Left colon (tissue), 2 donors: ENCODE measurements at regions not wholly inside any gene's neighbourhood (a gene's known extent, or its start where the extent isn't known, plus 50 kb on each side); places are given as distances from the start of the nearest gene placed in this dataset.
A peak's percentile ranks its signal among the peaks of the same experiment; 100 is the strongest.

Source experiments
- ATAC-seq: fragments of 200-7000 bp; cut with Tn5 transposase; one replicate; pipeline ENCODE4 v1.9.1; 2020; ENCODE audit warnings: mild to moderate bottlenecking, moderate library complexity
- DNase-seq, 2 donors: peaks; one replicate each; pipeline ENCODE4 v3.0.0-alpha.2; 2020
- intact Hi-C, 2 donors: fragments of 100-400 bp; cut with DNase I in 1 of 2; cut with micrococcal nuclease in 1 of 2; formaldehyde crosslinking; loops; one replicate each; pipeline versions ENCODE4 v1.11.2 to v1.14.0; 2022; cut with DNase I, micrococcal nuclease
- donor health status: DM: no; HTN: no; CAD: no.
- donor health status: DM: yes; HTN: yes; CAD: no.

GRCh38 chr9:129403779-129404620, 216.9 kb downstream of the C9orf50 start:
- ATAC-seq (no peak), DNase-seq (no peak)
- intact Hi-C loops, result no loop called here

GRCh38 chr9:129402931-129403778, 217.7 kb downstream of the C9orf50 start:
- intact Hi-C loops, result no loop called here
- ATAC-seq, result no peak
- no peak for DNase-seq

GRCh38 chr9:129402371-129402739, 218.5 kb downstream of the C9orf50 start:
- DNase-seq (no peak), ATAC-seq (no peak)
- intact Hi-C loops, result no loop called here

GRCh38 chr9:129401623-129402370, 219.1 kb downstream of the C9orf50 start:
- DNase-seq (no peak), ATAC-seq (no peak)
- intact Hi-C loops, result no loop called here

- intact Hi-C loops, result no loop called here
- no peak for ATAC-seq
- no peak for DNase-seq
Measured at GRCh38 chr9:129400971-129401622, 219.8 kb downstream of the C9orf50 start.

- DNase-seq, result peak in 1 of 2 donors; percentile 20
- ATAC-seq, result no peak
- intact Hi-C loops, result no loop called here
Measured at GRCh38 chr9:129400001-129400970, 220.6 kb downstream of the C9orf50 start.

GRCh38 chr9:129399634-129399990, 221.3 kb downstream of the C9orf50 start:
- intact Hi-C loops, result no loop called here
- ATAC-seq (no peak), DNase-seq (peak in 1 of 2 donors; percentile 23)

GRCh38 chr9:129398961-129399633, 221.0 kb upstream of the IER5L start:
- ATAC-seq (no peak), DNase-seq (no peak)
- intact Hi-C loops, result no loop called here

GRCh38 chr9:129398101-129398960, 220.3 kb upstream of the IER5L start:
- intact Hi-C loops, result no loop called here
- ATAC-seq (no peak), DNase-seq (no peak)

GRCh38 chr9:129397335-129397734, 219.3 kb upstream of the IER5L start:
- intact Hi-C loops, result no loop called here
- ATAC-seq (no peak), DNase-seq (no peak)

- no peak for ATAC-seq
- no peak for DNase-seq
- intact Hi-C loops, result no loop called here
Measured at GRCh38 chr9:129396365-129396708, 218.3 kb upstream of the IER5L start.

GRCh38 chr9:129395633-129396364, 217.7 kb upstream of the IER5L start:
- no peak for ATAC-seq
- DNase-seq, result no peak
- intact Hi-C loops, result no loop called here

GRCh38 chr9:129394886-129395279, 216.8 kb upstream of the IER5L start:
- intact Hi-C loops, result no loop called here
- no peak for DNase-seq
- ATAC-seq, result no peak

- intact Hi-C loops, result no loop called here
- no peak for DNase-seq
- no peak for ATAC-seq
Measured at GRCh38 chr9:129394061-129394885, 216.2 kb upstream of the IER5L start.

- ATAC-seq (no peak), DNase-seq (no peak)
- intact Hi-C loops, result no loop called here
Measured at GRCh38 chr9:129393064-129393463, 215.0 kb upstream of the IER5L start.
